Activated CD8-positive, alpha-beta memory T cell treated with anti-CD3 and anti-CD28 coated beads for 36 hours (primary cell): ENCODE measurements at regions not wholly inside any gene's neighbourhood (a gene's known extent, or its start where the extent isn't known, plus 50 kb on each side); places are given as distances from the start of the nearest gene placed in this dataset.
"Not testable (repeated sequence)": the region's sequence is repeated elsewhere in the genome, so short reads cannot be mapped to it uniquely, and the experiment has no call there.

ENCODE experiments used
- CTCF ChIA-PET: fragments of 350-600 bp; sonication (Branson Sonifier 250); formaldehyde crosslinking; loops from one replicate; lab custom pipeline; 2021; ENCODE audit warnings: antibody characterized with exemption; lab: Charles Lee
- POLR2A ChIA-PET: fragments of 350-600 bp; sonication (Branson Sonifier 250); formaldehyde crosslinking; loops from one replicate; lab custom pipeline; 2021; ENCODE audit warnings: antibody characterized with exemption; lab: Charles Lee

GRCh38 chr10:57168611-57169240 is 807.7 kb upstream of the ZWINT start:
- CTCF ChIA-PET, result no interaction called here
- POLR2A ChIA-PET, result no interaction called here

GRCh38 chr10:57165671-57166070 is 804.6 kb upstream of the ZWINT start:
- ChIA-PET POLR2A (no interaction called here), CTCF (no interaction called here)

DNA sequence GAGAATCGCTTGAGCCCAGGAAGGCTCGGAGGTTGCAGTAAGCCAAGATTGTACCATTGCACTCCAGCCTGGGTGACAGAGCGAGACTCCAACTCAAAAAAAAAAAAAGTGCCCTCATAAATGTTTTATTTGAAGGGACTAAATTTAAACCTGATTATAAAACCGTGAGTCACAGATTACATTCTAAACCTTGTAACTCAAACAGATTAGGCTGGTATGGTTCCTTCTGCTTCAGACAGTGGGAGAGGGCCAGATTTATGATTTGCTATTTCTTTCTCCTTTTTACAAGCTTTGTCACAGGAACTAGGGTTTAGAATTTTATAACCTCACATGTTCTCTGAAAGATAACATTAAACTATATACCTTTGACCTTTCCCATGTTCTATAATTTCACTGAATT is 801.2 kb upstream of the ZWINT start:
- POLR2A ChIA-PET, result no interaction called here
- CTCF ChIA-PET, result no interaction called here

GRCh38 chr10:57161157-57161556 is 800.1 kb upstream of the ZWINT start:
- ChIA-PET CTCF (interaction anchor here (0.6 kb wide), 1 partner anchor 1661 kb away, joined by 3 read pairs; no protein-coding TSS in a partner anchor), POLR2A (no interaction called here)

- ChIA-PET POLR2A (no interaction called here), CTCF (no interaction called here)
Measured at GRCh38 chr10:57145548-57145947, 784.5 kb upstream of the ZWINT start.

DNA sequence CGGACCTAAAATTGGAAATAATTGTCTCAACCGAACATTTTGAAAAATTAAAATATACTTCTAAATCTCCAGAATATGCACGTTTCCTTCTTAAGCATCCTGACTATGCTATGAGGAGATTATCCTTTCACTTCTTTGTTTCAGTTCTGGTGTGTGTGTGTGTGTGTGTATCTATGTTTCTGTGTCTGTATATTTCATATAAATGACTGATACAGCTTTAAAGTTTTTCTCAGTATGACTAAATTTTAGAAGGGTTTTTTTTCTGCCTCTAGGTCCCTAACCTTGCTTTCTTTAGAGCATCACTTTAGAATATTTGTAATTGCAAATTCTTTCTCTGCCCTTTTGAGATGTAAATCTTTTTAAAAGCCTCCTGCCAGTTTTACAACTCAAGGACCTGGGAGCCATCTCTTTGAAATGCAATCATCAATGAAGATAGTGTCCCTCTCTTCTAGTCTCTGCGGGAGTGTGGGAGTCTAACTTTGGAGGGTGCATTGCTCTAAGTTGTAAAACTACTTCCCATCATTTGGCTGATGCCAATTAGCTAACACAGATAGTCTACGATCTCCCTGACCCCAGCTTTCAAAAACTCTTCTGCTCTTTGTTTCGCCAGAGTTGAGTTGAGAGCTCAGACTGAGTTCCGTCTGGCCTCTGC is 782.0 kb upstream of the ZWINT start:
- CTCF ChIA-PET, result no interaction called here
- POLR2A ChIA-PET, result no interaction called here

DNA sequence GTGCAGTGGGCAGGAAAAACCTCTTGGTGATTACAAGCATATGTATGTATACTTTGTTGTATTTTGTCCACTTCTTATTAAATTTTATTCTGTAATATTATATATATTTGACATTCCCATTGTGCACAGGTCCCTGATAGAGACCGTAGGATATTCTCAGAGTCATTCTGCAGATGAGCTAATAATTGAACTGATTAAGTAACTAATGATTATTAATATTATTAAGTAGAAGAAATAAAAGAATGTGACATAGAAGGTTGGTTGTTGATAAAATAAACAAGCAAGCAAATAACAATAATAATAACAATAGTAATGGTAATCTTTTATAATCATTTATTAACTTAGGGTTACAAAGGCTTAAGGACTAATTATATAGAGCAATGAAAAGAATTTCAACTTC is 780.6 kb upstream of the ZWINT start:
- POLR2A ChIA-PET, result no interaction called here
- CTCF ChIA-PET, result no interaction called here

DNA sequence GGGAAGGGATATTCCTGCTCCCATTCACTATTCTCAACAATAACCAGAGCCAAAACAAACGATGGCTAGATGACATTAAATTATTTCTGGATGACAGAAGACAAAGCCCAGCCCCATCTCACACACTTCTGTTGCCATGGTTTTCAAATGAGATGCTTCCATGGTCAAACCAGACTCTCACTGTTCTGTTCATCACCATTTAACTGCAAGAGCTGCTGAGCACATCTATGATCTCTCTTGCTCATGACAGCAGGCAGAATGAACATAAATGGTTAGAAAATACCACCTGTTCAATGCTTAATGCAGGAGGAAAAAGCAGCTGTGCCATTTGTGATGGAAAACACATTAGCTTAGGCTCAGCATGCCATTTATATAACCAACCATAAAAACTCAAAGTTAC is 758.6 kb upstream of the ZWINT start:
- ChIA-PET POLR2A (no interaction called here), CTCF (interaction anchor here (0.7 kb wide), 1 partner anchor 330 kb away, joined by 3 read pairs; no protein-coding TSS in a partner anchor)

- ChIA-PET POLR2A (no interaction called here), CTCF (no interaction called here)
Measured at GRCh38 chr10:57113545-57113944, 752.5 kb upstream of the ZWINT start.

- CTCF ChIA-PET, result no interaction called here
- POLR2A ChIA-PET, result no interaction called here
Measured at GRCh38 chr10:57102236-57102635, 741.2 kb upstream of the ZWINT start.

- ChIA-PET POLR2A (no interaction called here), CTCF (no interaction called here)
Measured at GRCh38 chr10:57098146-57098545, 737.1 kb upstream of the ZWINT start.

- POLR2A ChIA-PET, result no interaction called here
- CTCF ChIA-PET, result no interaction called here
Measured at GRCh38 chr10:57096044-57096443, 735.0 kb upstream of the ZWINT start.

- POLR2A ChIA-PET, result no interaction called here
Measured at GRCh38 chr10:57094965-57095364, 733.9 kb upstream of the ZWINT start.

GRCh38 chr10:57094083-57094482 is 733.0 kb upstream of the ZWINT start:
- POLR2A ChIA-PET, result no interaction called here

More at GRCh38 chr10:57094965-57095364, 733.9 kb upstream of the ZWINT start:
- CTCF ChIA-PET, result no interaction called here

GRCh38 chr10:57053530-57053929 is 692.5 kb upstream of the ZWINT start:
- ChIA-PET CTCF (no interaction called here), POLR2A (no interaction called here)

More at GRCh38 chr10:57094083-57094482, 733.0 kb upstream of the ZWINT start:
- CTCF ChIA-PET, result no interaction called here

DNA sequence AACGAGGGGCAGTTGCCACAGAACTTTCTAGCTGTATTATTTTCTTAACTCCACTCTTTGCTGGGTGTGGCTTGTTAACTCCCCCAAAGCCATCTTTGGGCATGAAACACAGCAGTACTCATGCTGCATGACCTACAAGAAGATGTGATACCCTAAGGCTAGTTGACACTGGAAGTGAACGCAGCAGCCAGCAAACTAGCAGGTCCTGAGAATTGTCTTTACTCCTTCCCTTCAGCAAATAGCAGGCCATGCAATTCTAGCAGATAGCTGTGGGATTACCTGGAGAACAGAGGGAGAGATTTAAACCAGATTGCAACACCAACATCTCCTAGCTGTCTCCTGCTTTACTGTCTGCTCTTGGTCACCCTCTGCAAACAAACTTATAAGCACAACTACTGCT is 688.0 kb upstream of the ZWINT start:
- POLR2A ChIA-PET, result no interaction called here

GRCh38 chr10:57038531-57038930 is 677.5 kb upstream of the ZWINT start:
- ChIA-PET POLR2A (no interaction called here), CTCF (no interaction called here)

More for the DNA sequence above, 688.0 kb upstream of the ZWINT start:
- CTCF ChIA-PET, result no interaction called here

DNA sequence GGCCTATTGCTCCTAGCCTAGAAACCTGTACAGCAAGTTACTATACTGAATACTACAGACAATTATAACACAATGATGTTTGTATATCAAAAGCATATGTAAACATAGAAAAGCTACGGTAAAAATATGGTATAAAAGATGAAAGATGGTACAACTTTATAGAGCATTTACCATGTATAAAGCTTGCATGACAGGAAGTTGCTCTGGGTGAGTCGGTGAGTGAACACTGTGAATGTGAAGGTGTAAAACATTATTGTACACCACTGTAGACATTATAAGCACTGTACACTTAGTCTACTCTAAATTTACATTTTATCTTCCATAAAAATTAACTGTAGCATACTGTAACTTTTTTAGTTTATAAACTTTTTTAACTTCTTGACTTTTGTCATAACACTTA is 674.3 kb upstream of the ZWINT start:
- POLR2A ChIA-PET, result no interaction called here
- CTCF ChIA-PET, result no interaction called here

DNA sequence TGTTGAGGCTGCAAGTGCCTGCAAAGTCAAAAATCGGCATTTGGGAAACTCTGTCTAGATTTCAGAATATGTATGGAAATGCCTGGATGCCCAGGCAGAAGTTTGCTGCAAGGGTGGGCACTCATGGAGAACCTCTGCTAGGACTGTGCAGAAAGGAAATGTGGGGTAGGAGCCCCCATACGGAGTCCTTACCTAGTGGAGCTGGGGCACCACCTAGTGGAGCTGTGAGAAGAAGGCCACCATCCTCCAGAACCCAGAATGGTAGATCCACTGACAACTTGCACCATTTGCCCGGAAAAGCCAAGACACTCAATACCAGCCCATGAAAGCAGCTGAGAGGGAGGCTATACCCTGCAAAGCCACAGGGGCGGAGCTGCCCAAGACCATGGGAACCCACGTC is 671.2 kb upstream of the ZWINT start:
- POLR2A ChIA-PET, CTCF ChIA-PET: not testable (repeated sequence)

- POLR2A ChIA-PET, result no interaction called here
- CTCF ChIA-PET, result no interaction called here
Measured at GRCh38 chr10:57031346-57031745, 670.3 kb upstream of the ZWINT start.

- POLR2A ChIA-PET, result no interaction called here
Measured at GRCh38 chr10:57026307-57026706, 665.2 kb upstream of the ZWINT start.

More at GRCh38 chr10:57026307-57026706, 665.2 kb upstream of the ZWINT start:
- CTCF ChIA-PET, result no interaction called here
